B cell (primary cell): ENCODE measurements at regions not wholly inside any gene's neighbourhood (a gene's known extent, or its start where the extent isn't known, plus 50 kb on each side); places are given as distances from the start of the nearest gene placed in this dataset.

ENCODE experiments used
- ATAC-seq: fragments of 200-7000 bp; cut with Tn5 transposase; one replicate; pipeline ENCODE4 v1.10.0; 2021; ENCODE audit warnings: low read depth, mild to moderate bottlenecking, moderate number of reproducible peaks, moderate library complexity
- CTCF ChIA-PET: fragments of 350-600 bp; sonication (Branson Sonifier 250); formaldehyde crosslinking; loops from one replicate; lab custom pipeline; 2021; ENCODE audit warnings: antibody characterized with exemption, inconsistent platforms; lab: Charles Lee
- POLR2A ChIA-PET: fragments of 350-600 bp; sonication (Branson Sonifier 250); formaldehyde crosslinking; loops from one replicate; lab custom pipeline; 2021; ENCODE audit warnings: antibody characterized with exemption; lab: Charles Lee
- DNase-seq: peaks from one replicate; pipeline ENCODE4 v3.0.0; 2013
- H2AFZ ChIP-seq: 2 replicates; pipeline ENCODE4 v1.6.1; 2012; ENCODE audit warnings: mild to moderate bottlenecking, low read depth, low read length; ENCODE audit not compliant: insufficient read depth, poor library complexity, severe bottlenecking
- H3K27ac ChIP-seq, 2 donors: 1 replicate in 1 of 2; 2 replicates in 1 of 2; pipeline ENCODE4 v1.5.1; 2012 to 2013; ENCODE audit warnings: low read length in 2 of 2, mild to moderate bottlenecking in 2 of 2, moderate library complexity in 1 of 2
- H3K27me3 ChIP-seq, 4 experiments: fragments of 200-600 bp in 1 of 4; sonication (generic) in 1 of 4; replicated peaks in 1 of 4; 1 replicate in 2 of 4; 2 replicates in 2 of 4; pipeline versions ENCODE4 v1.6.1 to v1.7.0; 2013 to 2016; ENCODE audit warnings: low read length in 3 of 4, mild to moderate bottlenecking in 2 of 4, mixed read lengths in 1 of 4, moderate library complexity in 1 of 4; ENCODE audit not compliant: insufficient read depth in 4 of 4, control insufficient read depth in 3 of 4; ENCODE audit errors: control extremely low read depth in 1 of 4
- H3K36me3 ChIP-seq, 2 experiments: replicated peaks in 1 of 2; 1 replicate in 1 of 2; 2 replicates in 1 of 2; pipeline versions ENCODE4 v1.6.1 to v1.7.1; 2013; ENCODE audit warnings: low read length in 1 of 2; ENCODE audit not compliant: insufficient read depth in 2 of 2, control insufficient read depth in 1 of 2; ENCODE audit errors: control extremely low read depth in 1 of 2, extremely low read depth in 1 of 2
- H3K4me1 ChIP-seq, 2 donors: fragments of 200-600 bp in 1 of 2; sonication (generic) in 1 of 2; 1 replicate in 1 of 2; 2 replicates in 1 of 2; pipeline versions ENCODE4 v1.5.1 to v1.6.1; 2013 to 2017; ENCODE audit warnings: low read length in 2 of 2; ENCODE audit not compliant: control insufficient read depth in 2 of 2, insufficient read depth in 2 of 2
- H3K4me2 ChIP-seq: replicated peaks from 2 replicates; pipeline ENCODE3; 2012; ENCODE audit warnings: mild to moderate bottlenecking, low read depth, low read length; ENCODE audit not compliant: poor library complexity, severe bottlenecking
- H3K4me3 ChIP-seq, 5 experiments: fragments of 200-600 bp in 1 of 5; sonication (generic) in 1 of 5; 1 replicate in 3 of 5; 2 replicates in 2 of 5; pipeline versions ENCODE4 v1.5.1 to v1.7.0; 2011 to 2016; ENCODE audit warnings: low read length in 4 of 5, mild to moderate bottlenecking in 4 of 5, low read depth in 2 of 5, control low read depth in 1 of 5, moderate library complexity in 1 of 5; ENCODE audit not compliant: insufficient read depth in 1 of 5; ENCODE audit errors: control extremely low read depth in 1 of 5, extremely low read depth in 1 of 5
- H3K79me2 ChIP-seq: fragments of 200-600 bp; sonication (generic); one replicate; pipeline ENCODE4 v1.6.0; 2016; ENCODE audit warnings: low read length; ENCODE audit not compliant: control insufficient read depth, insufficient read depth
- H3K9ac ChIP-seq: fragments of 200-600 bp; sonication (generic); 2 replicates; pipeline ENCODE4 v1.6.1; 2017; ENCODE audit warnings: mild to moderate bottlenecking, low read length, moderate library complexity
- H3K9me3 ChIP-seq, 3 donors: one replicate each; pipeline versions ENCODE4 v1.6.1 to v1.7.1; 2013; ENCODE audit warnings: low read length in 2 of 3; ENCODE audit not compliant: control insufficient read depth in 2 of 3, insufficient read depth in 1 of 3; ENCODE audit errors: control extremely low read depth in 1 of 3
- H4K20me1 ChIP-seq: 2 replicates; pipeline ENCODE4 v1.6.0; 2012; ENCODE audit warnings: mild to moderate bottlenecking, low read length; ENCODE audit not compliant: insufficient read depth, control insufficient read depth, poor library complexity, severe bottlenecking
- H3K27ac Mint-ChIP-seq: one replicate; pipeline ENCODE4 v1.8.0; 2021; ENCODE audit warnings: mixed read lengths
- H3K27me3 Mint-ChIP-seq: one replicate; pipeline ENCODE4 v1.8.0; 2021; ENCODE audit warnings: mixed read lengths
- H3K4me1 Mint-ChIP-seq: one replicate; pipeline ENCODE4 v1.8.0; 2021; ENCODE audit warnings: mixed read lengths
- H3K4me3 Mint-ChIP-seq: one replicate; pipeline ENCODE4 v1.8.0; 2021; ENCODE audit warnings: mixed read lengths
- H3K9me3 Mint-ChIP-seq: one replicate; pipeline ENCODE4 v1.8.0; 2022; ENCODE audit warnings: mixed read lengths; ENCODE audit not compliant: insufficient read depth
- EZH2 ChIP-seq: IDR thresholded peaks from 2 replicates; pipeline ENCODE4 v1.6.1; 2012; ENCODE audit warnings: borderline replicate concordance, low read depth, mild to moderate bottlenecking, moderate library complexity, low read length; ENCODE audit not compliant: insufficient read depth, poor library complexity, severe bottlenecking
- WGBS: methylation state at CpG from one replicate; pipeline ENCODE4 v1.1.5; 2013; ENCODE audit warnings: missing lambda C conversion rate; ENCODE audit not compliant: insufficient coverage; 5-methylcytosine and 5-hydroxymethylcytosine counted together
- intact Hi-C: fragments of 100-400 bp; cut with micrococcal nuclease; formaldehyde crosslinking; loops from one replicate; pipeline ENCODE4 v1.10.0; 2022
- TF ChIP-seq, protein P1 (sequence below): fragments of 200-600 bp; IDR thresholded peaks from one replicate; pipeline ENCODE4 v1.8.0; 2022; ENCODE audit warnings: antibody characterized with exemption, mild to moderate bottlenecking

DNA sequence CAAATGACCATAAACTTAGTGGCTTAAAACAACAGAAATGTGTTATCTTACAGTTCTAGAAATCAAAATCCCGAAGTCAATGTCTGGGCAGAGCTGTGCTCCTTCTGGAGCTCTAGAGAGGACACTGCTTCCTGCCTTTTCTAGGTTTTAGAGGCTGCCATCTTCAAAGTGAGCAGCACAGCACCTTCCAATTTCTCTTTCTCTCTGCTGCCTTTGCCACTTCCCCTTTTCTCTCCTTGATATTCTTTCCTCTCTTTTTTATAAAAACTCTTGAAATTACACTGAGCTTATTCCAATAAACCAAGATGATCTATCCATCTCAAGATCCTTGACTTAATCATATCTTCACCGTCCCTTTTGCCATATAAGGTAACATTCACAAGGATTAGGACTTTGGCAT lies 616.9 kb downstream of the PLPP3 start:
- H3K27me3 ChIP-seq = no peaks in the 10 kb centered on the region
- no peak overlapping the region for H3K9ac ChIP-seq
- H3K4me3 Mint-ChIP-seq = no peak overlapping the region
- peaks cover 0 to 1% (median 0%) of the 10 kb centered on the region in 3 donors for H3K9me3 ChIP-seq
- ATAC-seq = no peak
- H4K20me1 ChIP-seq = no peaks in the 10 kb centered on the region
- no peak for DNase-seq
- no peaks in the 10 kb centered on the region for H3K4me1 Mint-ChIP-seq
- TF ChIP-seq EZH2 = no peak
- TF ChIP-seq, protein P1, sequence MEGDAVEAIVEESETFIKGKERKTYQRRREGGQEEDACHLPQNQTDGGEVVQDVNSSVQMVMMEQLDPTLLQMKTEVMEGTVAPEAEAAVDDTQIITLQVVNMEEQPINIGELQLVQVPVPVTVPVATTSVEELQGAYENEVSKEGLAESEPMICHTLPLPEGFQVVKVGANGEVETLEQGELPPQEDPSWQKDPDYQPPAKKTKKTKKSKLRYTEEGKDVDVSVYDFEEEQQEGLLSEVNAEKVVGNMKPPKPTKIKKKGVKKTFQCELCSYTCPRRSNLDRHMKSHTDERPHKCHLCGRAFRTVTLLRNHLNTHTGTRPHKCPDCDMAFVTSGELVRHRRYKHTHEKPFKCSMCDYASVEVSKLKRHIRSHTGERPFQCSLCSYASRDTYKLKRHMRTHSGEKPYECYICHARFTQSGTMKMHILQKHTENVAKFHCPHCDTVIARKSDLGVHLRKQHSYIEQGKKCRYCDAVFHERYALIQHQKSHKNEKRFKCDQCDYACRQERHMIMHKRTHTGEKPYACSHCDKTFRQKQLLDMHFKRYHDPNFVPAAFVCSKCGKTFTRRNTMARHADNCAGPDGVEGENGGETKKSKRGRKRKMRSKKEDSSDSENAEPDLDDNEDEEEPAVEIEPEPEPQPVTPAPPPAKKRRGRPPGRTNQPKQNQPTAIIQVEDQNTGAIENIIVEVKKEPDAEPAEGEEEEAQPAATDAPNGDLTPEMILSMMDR = no peak
- no peaks in the 10 kb centered on the region for H3K4me1 ChIP-seq
- no peak overlapping the region for H2AFZ ChIP-seq
- H3K36me3 ChIP-seq = no peaks in the 10 kb centered on the region
- no peak overlapping the region for H3K27ac ChIP-seq
- POLR2A ChIA-PET = no interaction called here
- H3K27me3 Mint-ChIP-seq = peaks cover 16% of the 10 kb centered on the region
- no peak overlapping the region for H3K4me2 ChIP-seq
- no peak overlapping the region for H3K27ac Mint-ChIP-seq
- no peaks in the 10 kb centered on the region for H3K9me3 Mint-ChIP-seq
- WGBS = 78% methylated on average over 1 of the region's 2 CpGs
- CTCF ChIA-PET = no interaction called here
- no peaks in the 10 kb centered on the region for H3K79me2 ChIP-seq
- intact Hi-C loops = no loop called here
- no peak overlapping the region for H3K4me3 ChIP-seq

- H3K4me3 ChIP-seq = no peak overlapping the region
- H3K4me1 ChIP-seq = no peaks in the 10 kb centered on the region
- H3K9ac ChIP-seq = no peak overlapping the region
- Mint-ChIP-seq H3K4me3 (no peak overlapping the region), H3K4me1 (no peaks in the 10 kb centered on the region), H3K9me3 (no peaks in the 10 kb centered on the region), H3K27me3 (peaks cover 7% of the 10 kb centered on the region), H3K27ac (no peak overlapping the region)
- CTCF ChIA-PET = no interaction called here
- TF ChIP-seq EZH2 = no peak
- TF ChIP-seq, protein P1 = no peak
- no peak overlapping the region for H3K4me2 ChIP-seq
- H4K20me1 ChIP-seq = no peaks in the 10 kb centered on the region
- ATAC-seq = no peak
- intact Hi-C loops = no loop called here
- no peak overlapping the region for H3K27ac ChIP-seq
- H3K36me3 ChIP-seq = no peaks in the 10 kb centered on the region
- POLR2A ChIA-PET = no interaction called here
- H3K79me2 ChIP-seq = no peaks in the 10 kb centered on the region
- H3K27me3 ChIP-seq = no peaks in the 10 kb centered on the region
- DNase-seq = no peak
- H2AFZ ChIP-seq = no peak overlapping the region
- 83% methylated on average over 2 of the region's 3 CpGs for WGBS
- H3K9me3 ChIP-seq = no peaks in the 10 kb centered on the region
Observed at GRCh38 chr1:55959136-55959548, 620.2 kb downstream of the PLPP3 start.
